WTC11 (cell line): ENCODE measurements at regions not wholly inside any gene's neighbourhood (a gene's known extent, or its start where the extent isn't known, plus 50 kb on each side); places are given as distances from the start of the nearest gene placed in this dataset.

ENCODE experiments used
- CTCF ChIP-seq: fragments of 200-600 bp; IDR thresholded peaks from 2 replicates; pipeline ENCODE4 v1.8.0; 2022; ENCODE audit warnings: antibody characterized with exemption
- ESRRA ChIP-seq: sonication (generic); formaldehyde crosslinking; IDR thresholded peaks from 2 replicates; pipeline ENCODE4 v1.8.1; 2022; ENCODE audit warnings: mild to moderate bottlenecking, missing genetic modification reagents, borderline replicate concordance
- ETV6 ChIP-seq: sonication (generic); formaldehyde crosslinking; IDR thresholded peaks from 2 replicates; pipeline ENCODE4 v1.8.1; 2022; ENCODE audit warnings: mild to moderate bottlenecking, missing genetic modification reagents
- FOXP4 ChIP-seq: sonication (generic); formaldehyde crosslinking; IDR thresholded peaks from 2 replicates; pipeline ENCODE4 v1.8.0; 2022; ENCODE audit warnings: mild to moderate bottlenecking, missing genetic modification reagents
- HMGXB4 ChIP-seq: sonication (generic); formaldehyde crosslinking; IDR thresholded peaks from 2 replicates; pipeline ENCODE4 v1.8.1; 2023; ENCODE audit warnings: mild to moderate bottlenecking, moderate library complexity, missing genetic modification reagents
- NR1H2 ChIP-seq: sonication (generic); formaldehyde crosslinking; IDR thresholded peaks from 2 replicates; pipeline ENCODE4 v1.9.0; 2021; ENCODE audit warnings: mild to moderate bottlenecking, moderate library complexity, missing genetic modification reagents
- USF1 ChIP-seq: sonication (generic); formaldehyde crosslinking; IDR thresholded peaks from 2 replicates; pipeline ENCODE4 v1.8.0; 2022; ENCODE audit warnings: mild to moderate bottlenecking, missing genetic modification reagents
- ZBTB21 ChIP-seq: sonication (generic); formaldehyde crosslinking; IDR thresholded peaks from 2 replicates; pipeline ENCODE4 v1.8.1; 2023; ENCODE audit warnings: mild to moderate bottlenecking, missing genetic modification reagents, borderline replicate concordance
- ZNF121 ChIP-seq: sonication (generic); formaldehyde crosslinking; IDR thresholded peaks from 2 replicates; pipeline ENCODE4 v1.8.0; 2023; ENCODE audit warnings: missing genetic modification reagents
- ZNF263 ChIP-seq: sonication (generic); formaldehyde crosslinking; IDR thresholded peaks from 2 replicates; pipeline ENCODE4 v1.8.1; 2022; ENCODE audit warnings: low read depth, mild to moderate bottlenecking, moderate library complexity, missing genetic modification reagents
- ZNF423 ChIP-seq: fragments of 250-450 bp; sonication (Bioruptor Pico); IDR thresholded peaks from 2 replicates; pipeline ENCODE4 v2.1.2; 2022; ENCODE audit warnings: mild to moderate bottlenecking, moderate library complexity
- ZNF512 ChIP-seq: sonication (generic); formaldehyde crosslinking; IDR thresholded peaks from 2 replicates; pipeline ENCODE4 v1.8.1; 2022; ENCODE audit warnings: missing genetic modification reagents, borderline replicate concordance
- ZSCAN18 ChIP-seq: fragments of 250-450 bp; sonication (Bioruptor Pico); IDR thresholded peaks from 2 replicates; pipeline ENCODE4 v2.1.2; 2022; ENCODE audit warnings: mild to moderate bottlenecking, moderate library complexity

GRCh38 chr2:82694431-82694830, 1764.6 kb downstream of the SUCLG1 start:
- TF ChIP-seq FOXP4 (CRISPR knock-in tag) = no peak
- TF ChIP-seq NR1H2 (CRISPR knock-in tag) = no peak
- TF ChIP-seq USF1 (CRISPR knock-in tag) = no peak
- no peak for TF ChIP-seq ZNF423 (CRISPR knock-in tag)
- no peak for TF ChIP-seq CTCF
- TF ChIP-seq ZBTB21 (CRISPR knock-in tag) = no peak
- no peak for TF ChIP-seq ETV6 (CRISPR knock-in tag)
- no peak for TF ChIP-seq ZNF512 (CRISPR knock-in tag)
- TF ChIP-seq ESRRA = no peak
- TF ChIP-seq ZNF263 (CRISPR knock-in tag) = no peak
- TF ChIP-seq ZSCAN18 = no peak
- no peak for TF ChIP-seq ZNF121 (CRISPR knock-in tag)
- TF ChIP-seq HMGXB4 (CRISPR knock-in tag) = no peak
